GM19025 (cell line): ENCODE measurements at regions not wholly inside any gene's neighbourhood (a gene's known extent, or its start where the extent isn't known, plus 50 kb on each side); places are given as distances from the start of the nearest gene placed in this dataset.
A peak's percentile ranks its signal among the peaks of the same experiment; 100 is the strongest.

Experiments used
- ATAC-seq: cut with Tn5 transposase; IDR thresholded peaks from one replicate; pipeline ENCODE4 v1.9.1; 2021; ENCODE audit warnings: mild to moderate bottlenecking, low read depth, moderate library complexity; ENCODE audit not compliant: unreplicated experiment

- no peak for ATAC-seq
Measured at GRCh38 chr2:11987151-11987550, 240.7 kb downstream of the LPIN1 start.

GRCh38 chr2:11988691-11989353, 242.4 kb downstream of the LPIN1 start:
- no peak for ATAC-seq

GRCh38 chr2:11989354-11989703, 242.9 kb downstream of the LPIN1 start:
- ATAC-seq: no peak

GRCh38 chr2:11990576-11990975, 244.1 kb downstream of the LPIN1 start:
- no peak for ATAC-seq

DNA sequence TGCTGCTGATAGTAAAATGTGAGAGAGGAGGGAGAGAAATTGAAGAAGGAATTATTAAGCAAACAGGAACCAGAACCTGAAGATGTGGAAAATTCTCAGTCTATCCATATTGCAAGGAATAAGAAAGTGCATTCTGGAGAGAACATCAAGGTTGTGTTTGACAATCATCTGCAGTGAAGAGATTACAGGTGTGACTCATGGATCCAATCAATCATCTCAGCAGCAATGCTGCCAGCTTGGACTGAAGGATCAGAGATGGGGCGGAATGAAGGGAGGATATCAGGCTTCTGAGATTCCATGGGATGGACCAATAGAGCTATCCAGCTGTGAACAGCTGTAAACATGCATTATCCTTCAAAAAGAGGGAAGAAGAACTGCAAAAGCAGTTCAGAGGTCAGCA, 247.3 kb downstream of the LPIN1 start:
- ATAC-seq: no peak

DNA sequence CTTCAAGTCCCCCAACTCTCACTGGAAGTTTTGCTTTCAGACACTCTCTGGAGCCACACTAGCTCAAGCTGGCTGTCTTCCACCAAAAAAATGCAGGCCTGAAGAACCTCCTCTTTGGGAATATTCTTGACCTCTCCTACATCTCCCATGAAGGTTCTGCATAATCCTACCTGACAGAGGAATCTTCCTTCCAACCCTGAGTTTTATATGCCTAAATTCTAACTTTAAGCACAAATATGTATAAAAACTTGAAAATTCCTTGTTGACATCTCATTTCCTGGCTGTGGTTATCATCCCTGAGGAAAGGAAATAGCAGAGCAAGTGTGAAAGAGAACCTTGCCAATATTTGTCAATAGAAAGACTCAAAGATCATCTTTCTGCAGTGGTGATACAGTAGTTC, 249.0 kb downstream of the LPIN1 start:
- ATAC-seq: no peak

- ATAC-seq: no peak
Measured at GRCh38 chr2:11996618-11997017, 250.2 kb downstream of the LPIN1 start.

- ATAC-seq: no peak
Measured at GRCh38 chr2:11997142-11997541, 250.7 kb downstream of the LPIN1 start.

DNA sequence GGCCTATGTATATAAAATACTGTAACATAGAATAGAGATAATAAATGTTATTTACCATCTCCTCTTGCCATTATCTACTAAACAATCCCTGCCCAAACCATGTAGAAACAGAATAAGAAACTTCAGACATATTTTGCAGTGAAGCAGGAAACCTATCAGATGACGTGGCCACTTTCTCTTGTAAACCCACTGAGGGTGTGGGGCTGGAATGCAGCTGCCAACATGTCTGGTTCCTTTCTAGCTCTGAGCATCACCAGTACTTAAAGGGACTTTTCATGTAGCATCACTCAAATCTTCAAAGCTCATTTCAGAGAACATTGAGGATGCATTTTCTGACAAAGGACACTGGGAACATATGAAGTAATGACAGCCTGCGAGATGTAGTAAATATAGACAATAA, 251.8 kb downstream of the LPIN1 start:
- ATAC-seq: no peak

DNA sequence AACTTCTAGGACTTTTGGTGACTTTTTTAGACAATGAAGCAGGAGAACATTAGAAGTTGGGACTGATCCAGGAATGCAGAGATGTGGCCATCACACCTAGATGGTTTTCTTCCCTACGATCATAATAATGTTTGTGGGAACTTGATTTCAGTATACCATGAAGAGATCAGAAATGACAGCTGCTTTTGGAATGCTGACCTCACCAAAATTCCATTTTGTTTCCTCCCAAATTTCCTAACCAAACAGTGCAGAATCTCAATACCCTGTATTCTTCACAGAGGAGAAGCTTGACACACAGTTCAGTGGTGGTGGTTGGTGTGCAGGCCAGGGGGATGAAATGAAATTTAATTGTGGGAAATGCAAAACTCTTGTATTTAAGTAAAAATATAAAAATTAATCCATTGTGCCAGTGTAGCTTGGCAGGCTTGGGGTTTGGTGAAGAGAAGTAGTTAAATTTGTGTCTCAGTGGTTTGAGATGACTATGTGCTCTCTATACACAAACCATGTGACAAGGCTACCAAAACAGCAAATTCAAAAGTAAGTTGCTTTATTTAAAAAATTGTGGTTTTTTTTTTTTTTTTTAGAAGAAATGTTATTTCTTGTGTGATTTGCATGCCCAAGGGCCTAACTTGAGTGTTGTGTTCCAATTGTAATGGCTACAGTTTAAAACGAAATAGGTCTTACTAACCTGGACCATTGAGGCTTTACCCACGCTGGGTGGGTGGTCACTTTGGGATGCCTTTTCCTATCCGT, 252.4 kb downstream of the LPIN1 start:
- ATAC-seq: no peak

GRCh38 chr2:12001621-12002020, 255.2 kb downstream of the LPIN1 start:
- ATAC-seq: no peak

- ATAC-seq: no peak
Measured at GRCh38 chr2:12002215-12002614, 255.8 kb downstream of the LPIN1 start.

DNA sequence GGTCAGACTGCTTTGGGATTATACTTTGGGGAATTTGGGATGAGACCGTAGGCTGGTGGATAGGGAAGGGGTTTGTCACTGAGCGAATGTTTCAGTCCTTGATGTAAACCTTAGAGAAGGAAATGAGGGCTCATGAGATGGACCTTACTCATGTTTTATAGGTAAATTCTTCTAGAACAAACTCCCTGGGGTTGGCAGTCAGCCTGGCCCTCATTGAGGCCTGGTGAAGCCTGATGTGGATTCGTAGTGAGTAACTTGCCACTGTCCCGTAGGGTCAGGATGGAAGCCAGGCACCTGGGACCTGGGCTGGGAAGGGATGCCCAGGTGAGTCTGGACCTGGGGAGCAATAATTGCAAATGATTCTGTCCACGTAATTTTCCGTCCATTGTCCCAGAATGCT, 258.3 kb downstream of the LPIN1 start:
- no peak for ATAC-seq

GRCh38 chr2:12005886-12006681, 259.7 kb downstream of the LPIN1 start:
- peak; percentile 79 for ATAC-seq

- no peak for ATAC-seq
Measured at GRCh38 chr2:12006850-12007249, 260.4 kb downstream of the LPIN1 start.

DNA sequence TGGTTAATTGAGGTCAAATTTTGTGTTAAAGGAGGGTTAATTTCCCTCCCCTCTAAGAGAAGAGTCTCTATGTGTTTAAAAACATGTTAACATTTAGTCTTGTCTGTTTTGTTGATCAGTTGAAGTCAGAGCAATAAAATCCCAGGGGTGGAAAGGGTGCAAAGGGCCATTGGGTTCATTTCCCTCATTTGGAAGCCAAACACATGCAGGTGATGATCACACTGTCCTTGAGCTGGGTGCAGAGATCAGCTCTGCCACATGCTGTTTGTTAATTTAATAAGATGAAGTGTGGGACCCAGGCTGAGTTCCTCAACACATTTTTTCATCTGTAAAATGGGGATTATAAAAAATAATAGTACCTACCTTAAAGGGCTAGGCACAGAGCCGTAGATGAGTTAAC, 260.9 kb downstream of the LPIN1 start:
- no peak for ATAC-seq

DNA sequence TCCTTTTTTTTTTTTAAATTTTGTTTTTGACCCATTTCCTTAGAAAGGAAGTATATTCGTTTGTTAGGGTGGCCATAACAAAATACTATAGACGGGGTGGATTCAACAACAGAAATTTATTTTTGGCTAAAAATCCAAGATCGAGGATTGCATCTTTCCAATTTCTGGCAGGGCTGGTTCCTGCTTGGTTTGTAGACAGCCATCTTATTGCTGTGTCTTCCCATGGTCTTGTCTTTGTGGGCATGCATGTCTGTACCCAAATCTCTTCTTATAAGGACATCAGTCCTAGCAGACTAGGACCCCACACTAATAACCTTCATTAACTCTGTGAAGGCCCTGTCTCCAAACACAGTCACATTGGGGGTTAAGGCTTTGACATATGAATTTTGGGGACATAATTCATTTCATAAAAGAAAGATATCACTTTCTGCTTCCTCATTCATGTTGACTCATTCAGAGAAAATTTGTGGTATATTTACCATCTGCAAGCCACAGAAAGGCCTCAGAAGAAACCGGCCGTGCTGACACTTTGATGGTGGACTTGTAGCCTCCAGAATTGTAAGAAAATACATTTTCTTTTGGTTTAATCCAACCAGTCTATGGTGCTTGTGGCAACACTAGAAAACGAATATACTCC, 262.1 kb downstream of the LPIN1 start:
- ATAC-seq: peak; percentile 58

GRCh38 chr2:12009323-12009905, 263.0 kb downstream of the LPIN1 start:
- ATAC-seq: no peak

DNA sequence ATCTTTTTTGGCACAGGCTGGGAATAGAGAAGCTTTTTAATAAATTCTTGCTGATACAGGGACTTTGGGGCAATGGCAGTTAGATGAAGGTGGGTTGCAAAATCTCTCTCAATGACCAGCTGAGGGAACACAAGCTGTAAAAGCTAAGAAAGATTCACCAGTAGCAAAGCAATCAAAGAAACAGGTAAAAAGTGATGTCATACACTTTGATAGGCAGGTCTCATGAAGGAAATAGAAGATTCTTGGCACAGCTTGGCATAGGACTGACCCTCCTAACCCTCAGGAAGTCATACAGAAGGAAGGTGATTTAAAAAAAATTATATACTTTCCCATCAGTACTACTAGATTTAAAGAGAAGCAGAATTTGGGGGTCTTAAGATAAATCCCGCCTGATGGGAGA, 263.6 kb downstream of the LPIN1 start:
- no peak for ATAC-seq

GRCh38 chr2:12010779-12011178, 264.3 kb downstream of the LPIN1 start:
- no peak for ATAC-seq
